NCI-H1694 treated with DMSO at 0.1 percent for 48 hours (cell line): ENCODE measurements at regions not wholly inside any gene's neighbourhood (a gene's known extent, or its start where the extent isn't known, plus 50 kb on each side); places are given as distances from the start of the nearest gene placed in this dataset.
A peak's percentile ranks its signal among the peaks of the same experiment; 100 is the strongest.

ENCODE experiments used
- DNase-seq: peaks from one replicate; lab custom pipeline; 2025; lab: John Stamatoyannopoulos, UW

GRCh38 chr18:59961070-59961469 lies 61.3 kb downstream of the PMAIP1 start:
- no peak for DNase-seq

GRCh38 chr18:59960272-59960671 lies 60.5 kb downstream of the PMAIP1 start:
- DNase-seq = no peak

GRCh38 chr18:59959606-59960005 lies 59.8 kb downstream of the PMAIP1 start:
- DNase-seq = no peak

GRCh38 chr18:59959073-59959472 lies 59.3 kb downstream of the PMAIP1 start:
- DNase-seq = no peak

- peak; percentile 71 for DNase-seq
Measured at GRCh38 chr18:59957957-59958356, 58.2 kb downstream of the PMAIP1 start.

GRCh38 chr18:59954755-59955156 lies 55.0 kb downstream of the PMAIP1 start:
- DNase-seq = no peak

GRCh38 chr18:59954241-59954640 lies 54.4 kb downstream of the PMAIP1 start:
- no peak for DNase-seq
